ENCODE measurements at regions not wholly inside any gene's neighbourhood (a gene's known extent, or its start where the extent isn't known, plus 50 kb on each side); places are given as distances from the start of the nearest gene placed in this dataset.

DNA sequence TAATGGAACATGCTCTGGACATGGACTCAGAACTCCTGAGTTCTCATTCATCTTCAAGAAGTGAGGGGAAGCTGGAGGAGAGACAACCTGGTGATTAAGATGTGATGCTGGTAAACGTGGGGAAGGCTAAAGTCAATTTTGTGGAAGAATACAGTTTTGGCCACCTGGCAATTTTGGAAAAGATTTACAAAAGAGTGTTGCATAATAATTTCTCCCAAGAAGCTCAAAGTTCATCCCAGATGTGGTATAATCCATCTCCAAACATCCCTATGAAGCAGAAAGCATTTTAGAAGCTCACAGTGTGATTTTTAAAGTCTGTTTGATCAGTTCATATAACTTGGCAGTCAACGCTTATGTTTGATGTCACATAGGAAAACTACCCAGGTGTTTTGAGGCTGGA lies 208.7 kb downstream of the LMX1A start:
- no peak for DNase-seq

DNA sequence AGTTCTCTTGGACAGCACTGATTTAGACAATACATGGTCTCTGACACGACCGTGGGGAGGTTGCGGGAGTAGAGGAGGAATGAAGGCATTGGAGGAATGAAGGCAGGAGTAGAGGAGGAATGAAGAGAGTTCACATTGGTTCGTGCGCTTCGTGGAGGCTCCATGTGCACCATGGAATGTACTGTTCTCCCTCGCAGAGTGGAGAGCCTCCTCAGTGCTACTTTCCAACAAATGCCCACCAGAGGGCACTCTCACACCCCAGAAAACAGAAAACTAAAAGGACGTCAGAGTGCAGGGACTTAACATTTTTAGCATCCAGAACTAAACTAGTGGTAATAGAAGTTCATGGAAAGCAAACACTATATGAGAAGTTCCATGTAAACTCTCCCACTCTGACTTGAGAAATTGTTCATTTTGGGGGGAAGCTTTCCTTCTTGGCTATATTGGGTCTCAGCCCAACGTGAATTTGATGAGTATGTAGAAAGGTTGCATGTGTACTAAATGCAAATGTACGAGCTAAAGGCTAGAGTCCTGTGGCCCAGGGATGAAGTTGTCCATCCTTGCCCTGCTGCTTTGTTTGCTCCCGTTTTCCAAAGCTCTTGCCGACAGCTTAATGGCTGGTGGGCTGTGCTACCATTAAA lies 211.6 kb downstream of the LMX1A start:
- peak; percentile 88 for DNase-seq

DNA sequence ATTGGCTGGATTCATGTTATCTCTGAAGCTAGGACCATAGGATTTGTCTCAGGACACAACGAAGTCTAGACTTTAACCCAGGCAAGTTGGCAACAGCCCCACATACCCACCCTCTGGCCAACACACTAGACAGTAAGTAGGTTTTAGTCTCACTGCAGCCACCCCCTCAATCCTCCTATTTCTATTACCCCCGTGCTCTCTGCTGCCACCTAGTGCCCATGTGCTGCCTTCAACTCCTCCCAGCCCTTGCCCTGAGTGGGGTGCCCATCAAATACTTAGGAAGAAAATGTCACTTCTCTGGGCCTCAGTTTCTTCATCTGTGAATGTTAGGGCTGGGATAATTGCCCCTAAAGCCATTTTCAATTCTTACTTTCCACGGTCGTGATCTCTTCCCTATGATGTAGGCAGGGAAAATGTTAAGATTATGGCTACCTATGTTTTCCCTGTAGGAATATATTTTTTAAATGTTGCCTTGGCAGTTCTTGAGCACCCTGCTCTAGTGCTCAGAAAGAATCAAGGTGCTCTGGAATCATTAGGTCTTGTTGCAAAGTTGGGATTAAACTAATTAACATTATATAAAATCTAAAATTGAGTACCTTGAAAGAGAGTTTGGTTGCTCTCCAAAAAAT lies 213.0 kb downstream of the LMX1A start:
- peak; percentile 85 for DNase-seq

DNA sequence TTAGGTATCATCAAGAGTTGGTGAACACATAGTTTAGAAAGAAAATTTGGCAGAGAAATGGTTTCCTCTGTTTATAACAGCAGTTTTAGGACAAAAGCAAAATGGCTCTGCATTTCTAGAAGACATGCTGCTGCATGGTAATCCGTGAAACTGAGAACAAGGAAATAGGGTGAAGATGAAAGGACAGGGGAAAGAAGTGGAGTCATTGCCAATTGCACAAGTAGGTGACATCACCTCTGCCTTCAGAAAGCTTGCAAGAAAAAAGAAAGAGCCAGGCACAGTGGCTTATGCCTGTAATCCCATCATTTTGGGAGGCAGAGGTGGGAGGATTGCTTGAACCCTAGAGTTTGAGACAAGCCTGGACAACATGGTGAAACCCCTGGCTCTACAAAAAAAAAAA lies 217.6 kb downstream of the LMX1A start:
- DNase-seq, result no peak

DNA sequence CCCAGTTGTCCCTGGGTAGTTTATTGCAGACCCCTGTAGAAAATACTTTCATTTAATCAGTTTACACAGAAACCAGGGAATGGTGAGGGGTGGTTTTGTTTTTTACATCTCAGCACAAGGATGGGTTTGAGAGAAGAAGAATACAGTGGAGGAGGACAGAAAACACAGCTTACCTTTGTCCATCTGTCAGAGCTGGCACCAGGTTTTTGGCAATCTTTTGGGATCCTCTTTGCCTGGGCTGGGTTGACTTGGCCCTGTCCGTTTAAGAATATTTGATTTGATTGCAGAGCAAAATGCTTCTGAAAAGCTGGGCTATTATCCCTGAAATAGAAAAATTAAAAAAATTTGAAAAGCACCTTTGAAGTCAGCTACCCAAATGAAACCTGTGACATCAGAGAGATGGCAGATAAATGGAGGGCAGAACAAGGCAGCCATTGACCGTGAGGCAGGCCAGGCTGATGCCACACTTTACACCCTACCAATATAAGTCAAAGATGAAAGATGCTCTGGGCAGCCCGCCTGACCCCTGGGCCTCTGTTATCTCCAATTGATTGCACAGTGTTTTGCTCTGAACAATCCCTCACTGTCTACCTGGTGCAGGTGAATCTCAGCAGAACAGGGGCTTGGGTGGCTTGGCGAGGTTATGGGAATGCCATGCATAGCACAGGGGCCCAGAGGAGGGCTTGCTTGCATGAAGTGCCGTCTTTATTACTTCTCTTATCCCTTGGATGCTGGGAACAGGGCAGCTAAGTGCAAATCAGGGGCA lies 218.8 kb downstream of the LMX1A start:
- DNase-seq, result no peak

DNA sequence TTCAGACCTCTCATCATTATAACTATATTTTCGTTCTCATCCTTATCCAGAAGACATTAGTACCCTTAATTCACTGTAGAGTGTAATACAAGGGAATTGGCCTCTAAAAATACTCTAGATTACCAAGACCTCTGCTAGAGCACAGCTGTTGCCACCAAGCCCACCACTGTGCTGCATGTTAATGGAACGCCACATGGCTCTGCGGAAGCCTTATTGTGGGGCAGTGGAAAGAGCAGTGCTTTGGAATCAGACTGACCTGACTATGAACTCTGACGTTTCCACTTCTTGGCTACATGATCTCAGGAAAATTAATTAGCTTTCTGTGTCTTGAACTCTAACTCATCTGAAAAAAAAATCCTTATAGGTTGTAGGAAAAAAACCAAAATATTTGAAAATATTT lies 222.1 kb downstream of the LMX1A start:
- peak; percentile 20 for DNase-seq

DNA sequence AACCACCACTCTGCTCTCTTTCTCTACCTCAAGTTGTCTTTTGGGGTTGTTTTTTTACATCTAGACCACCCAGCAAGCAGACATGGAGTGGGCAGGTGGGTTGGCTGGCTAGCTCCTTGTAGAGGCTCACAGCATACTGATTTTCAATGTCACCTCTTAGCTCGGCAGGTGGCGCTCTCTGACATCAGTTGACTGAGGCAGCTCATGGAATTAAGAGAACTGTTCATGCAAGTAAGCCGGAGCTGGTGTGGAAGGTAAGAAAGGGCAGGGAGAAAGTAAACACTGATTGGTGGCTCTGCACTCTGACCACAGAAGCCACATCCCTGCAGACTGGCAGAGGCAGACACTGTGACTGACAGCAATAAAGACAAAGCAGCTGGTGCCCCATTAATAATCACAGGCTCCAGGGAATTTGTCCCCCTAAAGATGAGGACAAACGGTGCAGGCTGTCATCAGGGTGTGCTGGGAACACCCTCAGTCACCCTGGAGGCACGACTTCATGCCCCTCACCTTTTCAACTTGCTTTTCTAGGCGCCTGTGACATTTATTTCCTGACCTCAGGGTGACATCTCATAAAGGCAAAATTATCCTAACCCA lies 226.8 kb downstream of the LMX1A start:
- peak; percentile 96 for DNase-seq

DNA sequence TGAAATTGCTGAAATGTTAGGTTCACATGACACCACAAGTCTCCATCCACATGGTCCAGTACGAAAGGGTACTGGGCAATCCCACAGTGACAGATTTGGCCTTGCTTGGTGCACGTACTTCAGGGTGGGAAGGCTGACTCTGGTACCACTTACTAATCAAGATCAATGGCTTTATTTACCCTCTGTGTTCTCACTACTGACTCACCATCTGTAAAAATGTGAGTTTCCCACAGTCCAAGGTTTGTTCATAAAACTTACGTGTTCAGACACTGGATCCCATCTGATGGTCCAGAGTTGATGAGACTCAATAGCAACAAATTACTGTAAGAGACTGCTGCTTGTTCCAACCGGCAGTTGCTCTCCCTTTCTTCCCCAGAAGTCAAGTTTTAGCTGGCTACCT lies 231.7 kb downstream of the LMX1A start:
- DNase-seq, result no peak

DNA sequence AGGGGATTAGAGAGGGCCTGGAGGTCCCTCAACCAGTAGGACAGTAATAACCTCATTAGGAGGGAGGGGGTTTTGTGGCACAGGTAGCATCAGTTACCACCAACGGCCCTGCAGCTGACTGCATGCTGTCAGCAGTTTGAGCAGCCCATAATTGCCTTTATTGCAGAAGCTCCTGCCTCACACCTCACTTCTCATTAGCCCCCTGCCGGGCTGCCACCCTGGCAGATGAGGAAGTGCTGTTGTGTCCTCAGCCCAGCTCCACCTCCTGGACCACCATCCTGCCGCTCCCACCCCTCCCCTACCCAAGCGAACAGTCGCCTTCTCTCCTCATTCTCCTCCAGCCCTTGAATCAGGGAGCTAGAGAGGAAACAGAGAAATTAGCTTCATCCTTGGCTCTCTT lies 237.4 kb downstream of the LMX1A start:
- no peak for DNase-seq

DNA sequence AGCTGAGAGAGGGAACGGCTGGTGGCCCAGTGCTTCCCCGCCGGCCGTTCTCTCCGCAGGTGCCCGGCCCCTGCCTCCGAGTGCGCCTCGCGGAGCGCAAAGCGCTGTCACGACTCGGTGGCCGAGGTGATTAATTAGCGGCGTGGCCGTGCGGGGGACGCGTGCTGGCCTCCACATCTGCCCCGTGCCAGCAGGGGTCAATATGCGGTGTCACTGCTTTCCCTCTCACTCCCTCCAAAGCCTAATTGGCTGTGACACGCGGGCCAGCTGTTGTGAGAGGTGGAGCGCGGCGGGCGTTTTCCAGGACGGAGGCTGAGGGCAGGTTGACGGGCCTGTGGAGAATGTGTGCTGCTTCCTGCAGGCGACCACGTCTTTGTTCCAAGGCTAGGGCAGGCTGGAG lies 239.0 kb downstream of the LMX1A start:
- DNase-seq, result no peak

DNA sequence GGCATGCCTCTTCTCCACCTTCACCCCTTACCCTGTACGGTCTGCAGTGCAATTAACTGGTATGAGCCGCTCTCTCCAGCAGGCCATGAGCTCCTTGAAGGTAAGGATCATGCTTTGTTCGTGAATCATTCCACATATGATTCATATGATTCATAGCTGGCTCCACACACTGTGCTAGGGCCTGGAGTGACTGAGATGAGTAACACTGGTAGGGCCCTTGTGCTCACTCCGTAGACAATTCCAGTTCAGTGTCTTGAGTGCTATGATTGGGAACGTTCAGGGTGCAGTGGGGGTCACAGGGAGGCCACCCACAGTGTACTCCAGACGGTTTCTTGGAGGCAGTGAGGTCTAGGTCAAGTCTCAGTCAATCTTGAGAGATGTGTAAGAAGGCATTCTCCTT lies 239.8 kb downstream of the LMX1A start:
- DNase-seq, result no peak

DNA sequence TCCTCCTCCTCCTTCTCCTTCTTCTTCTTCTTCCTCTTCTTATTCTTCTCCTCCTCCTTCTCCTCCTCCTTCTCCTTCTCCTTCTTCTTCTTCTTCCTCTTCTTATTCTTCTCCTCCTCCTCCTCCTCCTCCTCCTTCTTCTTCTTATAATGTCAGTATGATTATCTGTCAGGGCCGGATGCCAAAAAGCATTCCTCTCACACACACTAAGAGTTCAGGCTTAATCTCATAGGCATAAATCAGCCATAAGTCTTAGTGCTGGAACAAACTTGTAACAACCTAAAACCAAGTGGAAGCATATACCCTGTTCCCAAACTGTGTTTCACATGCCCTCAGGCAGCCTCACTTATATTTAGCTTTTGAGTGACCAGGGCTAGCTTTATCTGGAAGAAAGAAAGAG lies 240.3 kb downstream of the LMX1A start:
- peak; percentile 22 for DNase-seq

DNA sequence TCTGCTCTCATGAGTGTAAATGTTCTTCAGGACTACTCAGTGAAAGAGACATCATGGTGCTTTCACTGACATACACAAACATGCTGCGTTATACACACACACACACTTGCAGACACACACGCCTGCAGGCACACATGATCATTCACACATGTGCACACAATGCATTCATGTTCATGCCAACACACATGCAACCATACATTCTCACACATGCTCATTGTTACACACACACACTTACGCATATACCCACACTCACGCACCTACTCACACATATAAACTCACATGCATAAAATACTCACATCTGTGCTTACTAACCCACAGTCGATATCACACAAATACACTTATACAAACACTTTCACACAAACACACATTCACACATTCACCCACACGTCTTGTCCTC lies 241.6 kb downstream of the LMX1A start:
- no peak for DNase-seq

DNA sequence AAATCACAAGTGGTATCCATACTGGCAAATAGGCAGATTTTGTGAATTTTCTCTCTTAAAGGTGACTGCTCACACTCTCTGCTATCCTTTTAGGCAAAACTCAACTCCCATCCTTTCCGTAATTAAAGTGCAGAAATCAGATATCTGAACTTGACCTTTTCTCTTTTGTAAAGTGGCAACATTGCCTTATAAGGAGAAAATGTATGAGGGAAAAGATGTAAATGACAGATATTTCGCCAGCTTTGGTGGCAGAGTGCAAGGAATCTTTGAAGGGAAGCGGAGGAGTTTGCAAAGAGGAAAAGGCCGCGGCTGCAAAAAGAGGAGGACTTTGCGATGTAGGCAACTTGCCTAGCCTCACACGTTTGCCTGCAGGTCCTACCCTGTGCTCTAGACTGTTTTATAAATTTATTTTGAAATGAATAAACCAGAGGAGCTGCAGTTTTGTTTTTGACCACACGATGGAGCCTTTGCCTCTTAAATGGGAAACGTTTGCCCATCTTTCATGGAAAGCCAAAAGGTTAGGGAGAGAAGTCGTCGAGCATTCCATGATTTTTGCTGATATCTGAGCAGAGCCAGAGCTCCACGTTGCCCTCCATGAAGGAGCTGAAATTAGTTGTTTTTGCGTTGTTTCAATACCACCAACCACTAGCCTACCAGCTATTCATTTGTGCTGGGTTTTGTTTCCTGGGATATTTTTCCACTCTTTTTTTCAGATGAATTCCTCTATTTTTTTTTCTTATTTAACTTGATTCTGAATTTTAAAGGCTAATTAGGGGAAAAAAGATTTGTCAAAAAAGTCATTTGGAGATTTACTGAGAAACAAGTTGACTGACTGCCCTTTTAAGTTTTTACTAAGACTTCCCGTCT lies 242.3 kb downstream of the LMX1A start:
- peak; percentile 92 for DNase-seq

DNA sequence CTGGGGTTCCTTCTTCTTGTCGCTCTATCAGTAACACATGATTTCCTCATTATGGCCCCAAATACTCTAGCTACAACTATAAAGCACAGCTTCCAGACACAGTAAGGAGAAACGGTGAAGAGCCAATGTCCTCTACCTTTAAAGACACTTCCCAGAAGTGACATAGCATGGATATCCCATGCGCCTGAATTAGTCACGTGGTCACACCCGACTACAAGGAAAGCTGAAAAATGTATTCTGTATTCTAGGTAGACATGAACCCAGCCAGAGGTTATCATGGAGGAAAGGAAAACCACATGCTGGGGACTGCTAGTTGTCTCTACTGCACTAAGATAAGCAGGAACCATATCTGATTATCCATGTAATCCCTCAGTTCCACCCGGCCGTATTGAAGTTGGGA lies 244.3 kb downstream of the LMX1A start:
- peak; percentile 47 for DNase-seq

DNA sequence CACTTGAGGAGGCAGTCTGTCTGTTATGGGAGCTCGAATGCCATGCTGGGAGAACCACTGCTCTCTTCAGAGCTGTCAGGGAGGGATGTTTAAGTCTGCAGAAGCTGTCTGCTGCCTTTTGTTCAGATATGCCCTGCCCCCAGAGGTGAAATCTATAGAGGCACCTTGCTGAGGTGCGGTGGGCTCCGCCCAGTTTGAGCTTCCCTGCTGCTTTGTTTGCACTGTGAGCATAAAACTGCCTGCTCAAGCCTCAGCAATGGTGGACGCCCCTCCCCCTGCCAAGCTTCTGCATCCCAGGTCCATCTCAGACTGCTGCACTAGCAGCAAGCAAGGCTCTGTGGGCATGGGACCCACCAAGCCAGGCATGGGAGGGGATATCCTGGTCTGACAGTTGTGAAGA lies 247.5 kb downstream of the LMX1A start:
- no peak for DNase-seq

DNA sequence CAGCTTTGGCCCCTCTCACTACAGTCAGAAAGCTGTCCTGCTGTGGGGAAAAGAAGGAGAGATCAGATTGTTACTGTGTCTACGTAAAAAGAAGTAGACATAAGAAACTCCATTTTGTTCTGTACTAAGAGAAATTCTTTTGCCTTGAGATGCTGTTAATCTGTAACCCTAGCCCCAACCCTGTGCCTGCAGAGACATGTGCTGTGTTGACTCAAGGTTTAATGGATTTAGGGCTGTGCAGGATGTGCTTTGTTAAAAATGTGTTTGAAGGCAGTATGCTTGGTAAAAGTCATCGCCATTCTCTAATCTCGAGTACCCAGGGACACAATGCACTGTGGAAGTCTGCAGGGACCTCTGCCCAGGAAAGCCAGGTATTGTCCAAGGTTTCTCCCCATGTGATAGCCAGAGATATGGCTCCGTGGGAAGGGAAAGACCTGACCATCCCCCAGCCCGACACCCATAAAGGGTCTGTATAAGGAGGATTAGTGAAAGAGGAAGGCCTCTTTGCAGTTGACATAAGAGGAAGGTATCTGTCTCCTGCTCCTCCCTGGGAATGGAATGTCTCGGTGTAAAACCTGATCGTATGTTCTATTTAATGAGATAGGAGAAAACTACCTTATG lies 263.9 kb downstream of the LMX1A start:
- DNase-seq, result peak; percentile 25

DNA sequence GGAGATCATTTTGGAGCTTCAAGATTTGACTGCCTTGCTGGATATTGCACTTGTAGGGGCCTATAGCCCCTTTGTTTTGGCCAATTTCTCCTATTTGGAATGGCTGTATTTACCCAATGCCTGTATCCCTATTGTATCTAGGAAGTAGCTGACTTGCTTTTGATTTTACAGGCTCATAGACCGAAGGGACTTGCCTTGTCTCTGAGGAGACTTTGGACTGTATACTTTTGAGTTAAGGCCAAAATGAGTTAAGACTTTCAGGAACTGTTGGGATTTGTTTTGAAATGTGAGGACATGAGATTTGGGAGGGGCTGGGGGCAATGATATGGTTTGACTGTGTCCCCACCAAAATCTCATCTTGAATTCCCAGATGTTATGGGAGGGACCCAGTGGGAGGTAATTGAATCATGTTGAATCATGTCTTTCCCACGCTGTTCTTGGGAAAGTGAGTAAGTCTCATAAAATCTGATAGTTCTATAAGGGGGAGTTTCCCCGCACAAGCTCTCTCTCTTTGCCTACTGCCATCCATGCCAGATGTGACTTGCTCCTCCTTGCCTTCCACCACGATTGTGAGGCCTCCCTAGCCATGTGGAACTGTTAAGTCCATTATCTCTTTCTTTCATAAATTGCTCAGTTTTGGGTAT lies 276.1 kb downstream of the LMX1A start:
- DNase-seq, result no peak

DNA sequence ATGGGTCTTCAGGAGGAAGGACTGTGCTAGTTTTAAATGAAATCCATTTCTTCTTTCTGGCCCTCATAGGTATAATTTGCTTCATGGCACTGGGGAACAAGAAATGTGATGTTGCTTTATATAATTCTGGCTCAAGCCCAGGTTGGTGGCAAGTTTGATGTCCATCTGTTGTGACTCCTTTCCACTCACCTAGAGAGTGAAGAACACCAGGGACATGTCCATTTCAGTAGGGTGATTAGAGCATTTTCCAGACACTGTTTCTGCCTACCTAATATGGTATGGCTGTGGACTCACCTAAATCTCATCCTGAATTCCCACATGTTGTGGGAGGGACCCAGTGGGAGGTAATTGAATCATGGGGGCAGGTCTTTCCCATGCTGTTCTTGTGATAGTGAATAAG lies 278.1 kb downstream of the LMX1A start:
- DNase-seq, result no peak

DNA sequence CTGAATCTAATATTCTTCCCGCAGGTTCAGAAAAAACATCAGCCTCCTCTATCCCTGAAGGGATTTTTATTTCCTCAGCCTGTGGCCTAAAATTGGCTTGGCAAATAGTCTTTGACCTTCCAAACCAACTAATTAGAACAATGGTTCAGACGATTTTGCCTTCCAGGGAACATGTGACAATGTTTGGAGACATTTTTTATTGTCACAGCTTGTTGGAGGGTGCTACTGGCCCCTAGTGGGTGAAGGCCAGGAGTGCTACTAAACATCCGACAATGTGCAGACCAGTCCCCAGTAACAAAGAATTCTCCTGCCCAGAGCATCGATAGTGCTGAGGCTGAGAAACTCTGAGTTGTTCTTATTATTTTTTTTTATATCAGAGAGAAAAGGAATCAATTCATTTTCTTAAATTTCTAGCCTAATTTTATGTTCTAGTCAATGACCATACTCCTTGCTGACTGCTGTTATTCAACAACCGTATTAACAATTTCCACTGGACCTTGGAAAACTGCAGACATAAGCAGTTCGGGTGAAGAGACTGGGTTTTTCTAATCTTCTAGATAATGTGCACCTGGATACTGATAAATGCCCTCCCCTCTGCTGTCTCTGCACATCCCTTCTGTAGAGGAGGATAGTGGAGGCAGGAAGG lies 280.7 kb downstream of the LMX1A start:
- peak; percentile 85 for DNase-seq
